Parathyroid adenoma (tissue), 2 donors: ENCODE measurements at regions not wholly inside any gene's neighbourhood (a gene's known extent, or its start where the extent isn't known, plus 50 kb on each side); places are given as distances from the start of the nearest gene placed in this dataset.

ENCODE experiments used
- H2AFZ ChIP-seq: fragments of 300-600 bp; sonication (generic); one replicate; pipeline ENCODE4 v1.7.0; 2017; ENCODE audit warnings: antibody characterized with exemption, mild to moderate bottlenecking
- H3K27ac ChIP-seq: fragments of 300-600 bp; sonication (generic); one replicate; pipeline ENCODE4 v1.7.0; 2017
- H3K27me3 ChIP-seq: fragments of 300-600 bp; sonication (generic); one replicate; pipeline ENCODE4 v1.7.0; 2017; ENCODE audit warnings: low read length; ENCODE audit not compliant: control insufficient read depth, insufficient read depth
- H3K36me3 ChIP-seq: fragments of 300-600 bp; sonication (generic); one replicate; pipeline ENCODE4 v1.7.0; 2017; ENCODE audit warnings: low read length; ENCODE audit not compliant: control insufficient read depth, insufficient read depth
- H3K4me1 ChIP-seq: fragments of 300-600 bp; sonication (generic); one replicate; pipeline ENCODE4 v1.7.0; 2017; ENCODE audit warnings: control low read depth
- H3K4me2 ChIP-seq: fragments of 300-600 bp; sonication (generic); one replicate; pipeline ENCODE4 v1.7.0; 2017; ENCODE audit warnings: low read length
- H3K4me3 ChIP-seq: fragments of 300-600 bp; sonication (generic); one replicate; pipeline ENCODE4 v1.7.0; 2017; ENCODE audit warnings: low read depth, low read length
- H3K79me2 ChIP-seq: fragments of 300-600 bp; sonication (generic); one replicate; pipeline ENCODE4 v1.7.0; 2017; ENCODE audit warnings: control low read depth
- H3K9ac ChIP-seq: fragments of 300-600 bp; sonication (generic); one replicate; pipeline ENCODE4 v1.7.0; 2017; ENCODE audit warnings: mild to moderate bottlenecking
- H3K9me3 ChIP-seq: fragments of 300-600 bp; sonication (generic); one replicate; pipeline ENCODE4 v1.7.0; 2017; ENCODE audit warnings: low read length; ENCODE audit not compliant: control insufficient read depth
- TF ChIP-seq, protein P1 (sequence below): fragments of 300-600 bp; sonication (generic); IDR thresholded peaks from one replicate; pipeline ENCODE4 v1.7.0; 2017; ENCODE audit warnings: antibody characterized with exemption, mild to moderate bottlenecking
- donor health status: primary hyperparathyroidism.

DNA sequence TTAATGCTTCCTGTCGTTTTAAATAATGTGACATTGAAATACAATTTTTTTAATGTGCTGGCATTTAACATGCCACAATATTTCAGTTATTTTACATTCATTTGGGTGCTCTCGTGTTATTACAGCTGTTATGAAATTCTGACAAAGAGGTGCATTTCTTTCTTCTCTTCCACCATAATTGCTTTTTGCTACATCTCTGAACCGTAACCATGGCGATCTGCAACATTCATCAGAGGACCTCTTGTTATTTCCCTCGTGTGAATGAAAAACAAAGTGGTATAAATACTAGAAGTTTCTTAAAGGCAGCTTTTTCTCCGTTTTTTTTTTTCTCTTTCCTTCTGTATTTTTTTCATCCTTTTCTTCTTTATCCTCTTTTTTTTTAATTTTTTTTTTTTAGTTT, 316.4 kb downstream of the MCTP2 start:
- H3K9ac ChIP-seq = no peak overlapping the region
- no peak overlapping the region for H3K27ac ChIP-seq
- TF ChIP-seq, protein P1, sequence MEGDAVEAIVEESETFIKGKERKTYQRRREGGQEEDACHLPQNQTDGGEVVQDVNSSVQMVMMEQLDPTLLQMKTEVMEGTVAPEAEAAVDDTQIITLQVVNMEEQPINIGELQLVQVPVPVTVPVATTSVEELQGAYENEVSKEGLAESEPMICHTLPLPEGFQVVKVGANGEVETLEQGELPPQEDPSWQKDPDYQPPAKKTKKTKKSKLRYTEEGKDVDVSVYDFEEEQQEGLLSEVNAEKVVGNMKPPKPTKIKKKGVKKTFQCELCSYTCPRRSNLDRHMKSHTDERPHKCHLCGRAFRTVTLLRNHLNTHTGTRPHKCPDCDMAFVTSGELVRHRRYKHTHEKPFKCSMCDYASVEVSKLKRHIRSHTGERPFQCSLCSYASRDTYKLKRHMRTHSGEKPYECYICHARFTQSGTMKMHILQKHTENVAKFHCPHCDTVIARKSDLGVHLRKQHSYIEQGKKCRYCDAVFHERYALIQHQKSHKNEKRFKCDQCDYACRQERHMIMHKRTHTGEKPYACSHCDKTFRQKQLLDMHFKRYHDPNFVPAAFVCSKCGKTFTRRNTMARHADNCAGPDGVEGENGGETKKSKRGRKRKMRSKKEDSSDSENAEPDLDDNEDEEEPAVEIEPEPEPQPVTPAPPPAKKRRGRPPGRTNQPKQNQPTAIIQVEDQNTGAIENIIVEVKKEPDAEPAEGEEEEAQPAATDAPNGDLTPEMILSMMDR = no peak
- no peaks in the 10 kb centered on the region for H3K4me1 ChIP-seq
- no peak overlapping the region for H2AFZ ChIP-seq
- no peaks in the 10 kb centered on the region for H3K79me2 ChIP-seq
- H3K27me3 ChIP-seq = no peaks in the 10 kb centered on the region
- H3K4me2 ChIP-seq = no peak overlapping the region
- no peaks in the 10 kb centered on the region for H3K9me3 ChIP-seq
- H3K36me3 ChIP-seq = no peaks in the 10 kb centered on the region
- H3K4me3 ChIP-seq = no peak overlapping the region

DNA sequence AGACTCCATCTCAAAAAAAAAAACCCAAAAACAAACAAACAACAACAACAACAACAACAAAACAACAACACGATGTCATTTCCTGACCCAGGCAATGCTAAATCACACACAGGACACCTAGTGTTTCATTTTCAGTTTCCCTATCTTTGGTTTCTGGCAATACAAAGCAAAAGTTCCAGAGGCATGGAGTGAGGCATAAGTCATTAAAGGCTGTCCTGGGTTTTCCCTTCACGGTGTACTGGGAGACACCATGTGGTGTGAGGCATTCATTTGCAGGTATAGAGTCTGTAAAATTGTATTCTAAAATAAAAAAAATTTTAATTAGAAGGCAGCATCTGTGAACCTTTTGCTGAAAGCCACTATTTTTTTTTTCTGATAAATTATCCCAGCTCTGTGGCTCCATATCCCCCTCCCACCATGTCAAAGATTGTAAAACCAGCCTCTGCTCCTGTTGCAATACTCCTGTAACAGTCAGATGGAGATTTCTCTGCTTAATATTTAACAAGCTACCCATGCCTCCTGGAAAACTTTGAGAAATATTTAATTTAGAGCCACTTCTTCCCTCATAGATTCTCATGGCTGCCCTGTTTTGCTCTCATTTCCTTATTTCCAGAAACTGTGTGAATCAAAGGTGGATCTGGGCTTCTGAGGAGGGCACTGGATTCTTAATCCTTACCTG, 324.6 kb downstream of the MCTP2 start:
- no peak overlapping the region for H2AFZ ChIP-seq
- no peaks in the 10 kb centered on the region for H3K36me3 ChIP-seq
- H3K79me2 ChIP-seq = no peaks in the 10 kb centered on the region
- H3K4me1 ChIP-seq = no peaks in the 10 kb centered on the region
- H3K9ac ChIP-seq = no peak overlapping the region
- no peak overlapping the region for H3K27ac ChIP-seq
- no peaks in the 10 kb centered on the region for H3K9me3 ChIP-seq
- no peak overlapping the region for H3K4me3 ChIP-seq
- no peak overlapping the region for H3K4me2 ChIP-seq
- no peaks in the 10 kb centered on the region for H3K27me3 ChIP-seq
- TF ChIP-seq, protein P1 = no peak

DNA sequence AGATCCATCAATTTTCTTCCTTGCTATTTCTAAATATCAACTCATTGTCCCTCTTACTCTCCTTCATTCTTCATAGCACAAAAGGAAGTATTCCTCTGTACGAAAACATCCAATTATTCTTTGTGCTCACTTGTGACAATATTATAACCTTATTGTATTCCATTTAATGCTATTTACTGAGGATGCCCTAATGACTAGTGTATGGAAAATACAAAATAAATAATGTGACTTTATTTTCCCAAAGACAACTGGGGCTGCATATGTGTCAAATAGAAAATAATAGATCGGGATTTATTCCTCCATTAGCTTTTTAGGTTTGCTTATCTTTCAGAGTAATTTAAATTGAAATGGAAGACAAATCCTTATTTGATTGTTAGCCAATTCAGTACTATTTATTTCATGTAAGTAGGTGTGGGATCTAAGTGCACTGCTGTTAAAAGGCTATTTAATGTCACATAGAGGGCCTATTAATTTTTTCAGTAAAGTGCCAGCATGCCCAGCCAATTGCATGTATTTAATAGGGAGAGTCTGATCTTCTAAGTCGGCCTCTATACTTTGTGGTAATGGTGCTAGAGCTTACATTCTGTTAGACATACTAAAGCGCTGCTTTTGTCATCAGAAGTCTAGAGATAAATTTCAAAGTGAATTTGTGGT, 329.8 kb downstream of the MCTP2 start:
- Histone ChIP-seq H3K79me2 (no peaks in the 10 kb centered on the region), H3K27ac (no peak overlapping the region), H3K9me3 (no peaks in the 10 kb centered on the region), H3K9ac (no peak overlapping the region), H3K4me2 (no peak overlapping the region), H3K27me3 (no peaks in the 10 kb centered on the region), H2AFZ (no peak overlapping the region), H3K4me3 (no peak overlapping the region), H3K4me1 (no peaks in the 10 kb centered on the region), H3K36me3 (no peaks in the 10 kb centered on the region)
- TF ChIP-seq, protein P1 = no peak

DNA sequence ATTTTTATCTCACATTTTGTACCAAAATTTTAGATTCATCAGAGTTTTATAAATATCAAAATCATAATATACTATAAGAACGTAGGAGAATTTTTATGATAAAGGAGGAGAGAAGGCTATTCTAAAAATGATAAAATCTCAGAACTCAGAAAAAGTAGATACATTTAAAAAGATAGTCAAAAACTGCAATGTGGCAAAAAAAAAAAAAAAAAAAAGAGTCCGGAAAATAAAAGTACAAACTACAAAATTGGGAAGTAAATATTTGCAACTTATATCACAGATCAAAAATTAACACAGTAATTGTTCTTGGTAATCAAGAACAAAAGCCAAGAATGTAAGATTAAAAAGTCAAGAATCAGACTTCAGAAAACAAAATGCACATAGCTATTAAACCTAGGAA, 332.1 kb downstream of the MCTP2 start:
- no peak overlapping the region for H3K4me3 ChIP-seq
- no peaks in the 10 kb centered on the region for H3K27me3 ChIP-seq
- H3K27ac ChIP-seq = no peak overlapping the region
- no peak overlapping the region for H2AFZ ChIP-seq
- no peaks in the 10 kb centered on the region for H3K9me3 ChIP-seq
- H3K4me2 ChIP-seq = no peak overlapping the region
- no peak overlapping the region for H3K9ac ChIP-seq
- TF ChIP-seq, protein P1 = no peak
- no peaks in the 10 kb centered on the region for H3K4me1 ChIP-seq
- H3K79me2 ChIP-seq = no peaks in the 10 kb centered on the region
- H3K36me3 ChIP-seq = no peaks in the 10 kb centered on the region
